GM19395 (cell line): ENCODE measurements at regions not wholly inside any gene's neighbourhood (a gene's known extent, or its start where the extent isn't known, plus 50 kb on each side); places are given as distances from the start of the nearest gene placed in this dataset.

Experiments used
- ATAC-seq: cut with Tn5 transposase; IDR thresholded peaks from one replicate; pipeline ENCODE4 v1.9.1; 2021; ENCODE audit warnings: mild to moderate bottlenecking, moderate library complexity; ENCODE audit not compliant: unreplicated experiment

DNA sequence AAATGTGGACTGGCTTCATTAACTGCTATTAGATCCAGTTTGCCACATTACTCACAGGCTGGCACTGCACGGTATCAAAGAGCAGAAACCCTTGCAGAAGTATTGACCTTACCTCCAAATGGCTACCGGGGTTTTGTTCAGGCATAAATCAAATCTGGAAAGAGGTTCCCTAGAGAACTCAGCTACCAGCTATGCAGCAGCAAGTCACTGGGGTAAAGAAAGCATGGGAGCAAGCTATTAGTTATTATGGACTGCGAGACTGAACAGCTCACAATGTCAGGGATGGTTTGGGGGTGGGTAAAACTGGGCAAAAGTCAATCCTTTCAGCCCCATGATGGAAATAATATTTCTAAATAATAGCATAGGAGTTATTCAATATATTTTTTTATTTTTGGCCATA lies 128.1 kb downstream of the FANCF start:
- no peak for ATAC-seq

DNA sequence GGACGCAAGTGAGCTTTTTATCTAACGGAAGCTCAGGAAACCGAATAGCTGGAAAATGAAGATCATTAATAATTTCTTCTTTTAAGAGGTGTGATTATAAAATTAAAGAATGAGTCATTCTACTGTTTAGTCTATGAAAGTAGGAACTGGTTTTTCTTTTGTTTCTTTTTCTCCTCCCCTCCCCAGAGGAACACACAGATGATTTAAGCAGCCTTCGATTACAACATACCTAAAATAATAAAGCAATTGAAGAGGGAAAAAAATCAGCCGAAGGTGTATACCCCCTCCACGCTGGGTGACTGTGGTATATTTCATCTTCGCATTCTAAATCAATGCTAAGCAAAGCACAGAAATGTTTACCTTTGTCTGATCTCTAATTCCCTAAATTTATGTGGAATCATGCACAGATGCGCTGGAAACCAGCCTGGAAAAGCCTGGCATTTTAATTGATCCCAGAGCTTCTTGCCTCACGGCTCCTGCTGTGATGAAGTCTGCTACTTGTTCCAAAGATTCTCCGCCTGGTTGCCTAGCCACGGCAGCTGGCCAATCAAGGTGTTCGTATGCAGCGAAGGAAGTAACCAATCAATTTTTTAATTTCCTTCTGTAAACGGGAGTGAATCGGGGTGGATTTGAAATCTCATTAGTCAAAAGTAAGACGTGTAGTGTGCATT lies 133.9 kb downstream of the FANCF start:
- ATAC-seq, result no peak

DNA sequence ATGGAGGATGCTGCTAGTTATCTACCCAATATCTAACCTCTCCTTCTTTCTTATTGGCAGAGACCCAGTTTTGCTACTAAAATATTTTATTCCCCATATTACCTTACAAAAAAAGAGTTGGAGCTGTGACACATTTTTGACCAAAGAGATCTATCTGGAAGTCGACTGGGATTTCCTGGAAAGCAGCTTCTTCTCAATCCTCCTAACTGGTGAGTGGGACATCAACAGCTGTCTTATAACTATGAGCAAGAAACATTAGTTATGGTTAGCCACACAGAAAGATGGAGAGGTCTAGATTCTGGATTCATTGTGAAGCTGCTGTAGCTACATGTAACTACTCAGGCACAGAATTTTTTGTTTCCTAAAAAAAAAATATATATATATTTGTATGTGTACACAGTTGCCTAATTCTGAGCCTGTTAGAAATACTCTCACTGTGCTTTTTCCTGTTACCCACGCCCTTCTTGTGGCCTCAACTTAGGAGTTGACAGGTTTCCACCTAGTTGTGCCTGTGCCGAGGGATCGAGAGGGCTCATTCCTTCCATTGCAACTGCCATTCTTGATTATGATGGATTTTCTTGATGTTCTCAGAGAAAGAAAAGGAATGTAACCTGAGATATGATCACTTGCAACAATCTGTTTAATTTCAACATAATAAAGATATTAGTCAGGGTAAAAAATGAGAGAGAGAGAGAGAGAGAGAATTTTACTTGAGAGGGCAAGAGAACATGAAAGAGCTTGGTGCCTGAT lies 142.0 kb downstream of the SLC17A6 start:
- ATAC-seq, result no peak

DNA sequence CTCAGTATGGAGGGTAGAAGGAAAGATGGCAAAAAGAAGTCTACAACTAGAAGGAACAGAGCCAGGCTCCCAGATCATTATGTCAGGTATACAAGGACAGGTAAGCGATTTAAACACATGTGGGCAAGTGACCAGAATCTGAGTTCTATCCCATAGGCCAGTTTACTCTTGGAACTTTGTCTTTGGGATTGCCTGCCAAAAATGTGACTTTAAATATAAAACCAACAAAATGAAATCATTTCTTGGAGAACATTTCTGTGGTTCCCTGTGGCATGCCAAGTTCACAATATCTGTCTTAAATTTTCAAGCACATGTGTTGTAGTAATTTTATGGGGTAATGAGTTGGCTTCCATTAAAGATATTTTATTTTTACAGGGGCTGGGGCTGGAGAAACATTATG lies 141.0 kb downstream of the SLC17A6 start:
- no peak for ATAC-seq

DNA sequence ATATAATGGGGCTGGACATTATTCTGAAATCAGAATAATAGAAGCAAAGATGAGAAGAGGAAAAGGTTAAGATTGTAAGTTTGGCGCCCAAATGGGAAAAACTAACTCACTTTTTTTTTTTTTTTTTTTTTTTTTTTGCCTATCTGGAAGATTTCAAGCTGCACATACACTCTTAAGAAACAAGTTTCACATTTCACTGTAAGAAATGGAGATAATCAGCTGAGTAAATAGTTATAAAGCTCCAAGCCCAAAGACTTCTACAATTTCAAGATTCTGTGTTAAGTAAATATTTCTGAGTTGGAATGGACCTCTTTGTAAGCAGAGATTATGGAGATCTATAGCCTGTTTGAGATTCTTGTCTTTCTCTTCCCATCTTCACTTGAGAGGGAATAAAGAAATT lies 140.0 kb downstream of the SLC17A6 start:
- no peak for ATAC-seq

DNA sequence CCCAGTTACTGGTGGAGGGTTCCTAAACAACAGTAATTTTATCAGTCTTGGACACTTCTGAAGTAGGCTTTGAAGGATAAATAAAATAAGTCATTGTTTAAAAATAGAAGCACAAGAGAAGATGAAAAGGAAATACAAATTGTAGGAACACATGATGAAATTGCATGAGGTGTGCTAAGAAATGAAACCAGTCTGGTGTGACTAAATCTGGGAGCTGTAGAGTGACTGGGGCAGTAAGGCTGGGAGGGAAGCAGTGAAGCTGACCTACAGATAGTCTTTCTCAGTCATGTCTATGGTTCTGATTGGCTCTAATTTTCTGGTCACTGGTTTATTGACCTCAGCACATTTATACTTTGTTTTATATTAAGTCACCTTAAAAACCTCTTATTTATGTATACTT lies 139.1 kb downstream of the SLC17A6 start:
- ATAC-seq, result no peak

DNA sequence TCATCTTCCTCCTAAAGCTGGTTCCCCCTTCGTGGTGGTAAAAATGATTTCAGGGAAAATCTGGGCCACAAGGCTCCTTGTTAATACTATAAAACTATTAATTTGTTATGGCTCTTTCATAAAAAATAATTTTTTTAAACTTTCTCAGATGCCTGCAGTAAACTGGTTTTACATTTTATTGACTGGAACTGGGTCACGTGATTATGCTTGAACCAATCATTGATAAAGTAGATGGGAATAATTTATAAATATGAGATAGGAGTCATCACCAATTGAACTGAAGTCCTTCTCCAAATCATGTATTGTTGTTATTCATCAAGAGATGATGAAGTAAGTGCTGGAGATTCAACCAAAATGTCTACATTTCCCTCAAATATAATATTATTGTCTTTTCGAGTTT lies 138.4 kb downstream of the SLC17A6 start:
- no peak for ATAC-seq

DNA sequence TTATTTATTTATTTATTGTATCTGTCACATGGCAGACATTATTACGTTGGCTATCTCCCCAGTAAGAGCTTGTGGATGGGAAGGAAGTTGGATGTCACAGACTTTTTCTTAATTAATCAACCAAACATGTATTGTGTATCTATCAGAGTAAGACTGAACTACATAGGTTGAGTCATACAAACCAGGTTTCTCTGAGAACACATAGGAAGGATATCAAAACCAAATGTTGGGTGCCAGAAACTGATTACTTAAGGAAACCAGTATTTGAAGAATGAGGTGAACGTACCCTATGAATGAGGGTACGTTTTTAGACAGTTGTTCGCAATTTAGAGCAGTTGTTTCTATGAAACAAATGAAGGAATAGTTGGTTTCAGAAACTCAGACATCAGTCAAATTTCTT lies 136.4 kb downstream of the SLC17A6 start:
- ATAC-seq, result no peak

DNA sequence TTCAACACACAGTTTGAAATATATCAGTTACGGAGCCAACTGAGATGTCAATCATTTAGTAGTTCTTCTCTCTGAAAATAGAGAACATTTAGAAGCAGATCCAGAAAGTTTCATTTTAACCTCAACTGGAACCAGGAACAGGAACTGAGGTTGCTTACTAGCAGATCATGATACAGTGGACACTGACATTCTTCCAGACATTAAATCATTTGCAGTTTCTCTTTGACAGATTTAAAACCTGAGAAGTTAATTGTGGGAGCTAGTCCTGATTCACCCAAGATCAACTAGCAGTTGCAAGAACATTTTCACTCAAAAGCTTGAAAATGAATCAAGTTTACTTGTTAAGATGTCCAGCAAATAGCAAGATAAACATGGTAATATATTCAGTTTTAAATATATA lies 135.4 kb downstream of the SLC17A6 start:
- no peak for ATAC-seq

DNA sequence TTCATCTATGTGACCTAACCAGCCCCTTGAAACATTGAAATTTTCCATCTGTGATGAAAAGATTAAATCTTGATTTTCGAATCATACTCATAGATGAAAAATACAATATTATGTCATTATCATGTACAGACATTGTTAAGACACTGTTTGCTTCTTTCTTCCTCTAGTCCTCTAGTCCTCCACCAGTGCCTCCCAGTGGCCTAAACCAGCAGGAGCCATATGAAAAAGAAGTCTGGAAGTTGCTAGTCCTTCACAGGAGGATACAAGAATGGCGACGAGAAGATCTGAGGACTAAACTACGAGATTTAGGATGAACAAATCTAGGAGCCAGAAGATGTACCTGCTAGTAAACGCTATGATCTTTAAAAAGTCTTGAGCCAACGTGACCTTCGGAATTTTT lies 134.1 kb downstream of the SLC17A6 start:
- ATAC-seq, result no peak

DNA sequence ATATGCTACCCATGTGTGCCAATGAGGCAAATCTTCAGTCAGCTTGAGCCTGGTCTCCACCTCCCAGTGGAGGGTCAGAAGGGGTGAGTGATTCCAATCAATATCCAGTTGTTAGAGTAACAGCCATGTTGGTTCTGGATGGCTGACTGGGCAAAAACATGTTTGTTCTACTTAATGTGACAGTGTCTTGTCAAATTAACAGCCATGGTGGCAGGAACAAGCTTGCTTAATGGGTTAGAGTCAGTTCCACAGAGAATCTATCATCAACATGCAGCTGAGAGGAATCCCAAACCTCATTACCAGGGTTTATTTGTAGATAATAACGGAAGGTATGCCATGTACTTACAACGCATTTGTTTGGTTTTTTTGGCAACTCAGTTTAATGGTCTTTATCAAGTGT lies 133.2 kb downstream of the SLC17A6 start:
- ATAC-seq, result no peak

DNA sequence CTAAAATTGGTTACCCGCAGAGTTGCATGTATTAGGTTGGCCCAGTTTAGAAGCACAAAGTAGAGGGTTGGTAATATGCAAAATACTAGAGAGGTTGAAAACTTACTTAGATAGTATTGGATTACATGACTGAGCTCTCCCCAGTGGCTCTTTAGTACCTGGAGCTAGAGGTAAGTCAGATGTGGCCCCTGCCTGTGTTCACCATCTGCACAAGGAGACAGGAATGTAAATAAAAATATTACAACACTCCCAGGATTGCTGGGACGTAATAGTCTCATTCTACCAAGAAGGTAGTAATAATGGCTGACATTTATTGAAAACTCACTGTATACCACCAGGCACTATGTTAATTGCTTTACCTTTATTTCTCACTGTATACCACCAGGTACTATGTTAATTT lies 129.6 kb downstream of the SLC17A6 start:
- ATAC-seq, result no peak

DNA sequence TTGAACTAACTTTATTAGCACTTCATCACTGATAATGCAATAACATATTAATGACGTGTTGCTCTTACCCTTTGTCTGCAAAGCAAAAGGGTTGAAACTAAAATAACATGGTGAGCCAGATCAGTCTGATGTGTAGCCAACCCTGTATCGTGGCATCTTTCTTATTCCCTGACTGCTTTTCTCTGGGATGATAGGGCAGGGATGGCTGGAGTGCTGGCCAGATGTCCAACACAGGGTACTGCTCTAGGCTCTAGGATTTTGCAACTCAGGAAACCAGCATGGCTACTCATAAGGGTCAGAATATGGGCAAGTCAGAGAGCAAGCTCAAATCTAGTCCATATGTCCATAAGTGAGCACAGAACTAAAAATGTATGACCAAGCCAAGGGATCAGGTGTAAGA lies 129.1 kb downstream of the SLC17A6 start:
- no peak for ATAC-seq

DNA sequence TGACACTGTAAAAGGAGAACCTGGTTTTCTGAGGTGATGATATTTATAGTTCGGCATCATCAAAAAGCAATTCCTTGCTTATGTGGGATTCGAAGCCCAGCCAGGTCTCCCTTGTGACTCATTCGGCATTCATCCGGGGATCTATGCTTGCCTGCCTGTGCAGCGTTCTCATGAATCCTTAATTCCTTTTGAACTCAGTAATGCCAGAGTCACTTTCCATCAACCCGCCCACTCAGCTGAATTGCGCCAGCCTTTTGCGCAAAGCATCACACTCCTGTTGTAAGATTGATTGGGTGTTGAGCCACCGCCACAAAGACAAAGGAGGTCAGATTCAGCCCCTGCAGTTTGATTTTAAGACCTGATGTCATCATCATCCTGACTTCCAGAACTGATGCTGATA lies 128.6 kb downstream of the SLC17A6 start:
- ATAC-seq, result no peak

DNA sequence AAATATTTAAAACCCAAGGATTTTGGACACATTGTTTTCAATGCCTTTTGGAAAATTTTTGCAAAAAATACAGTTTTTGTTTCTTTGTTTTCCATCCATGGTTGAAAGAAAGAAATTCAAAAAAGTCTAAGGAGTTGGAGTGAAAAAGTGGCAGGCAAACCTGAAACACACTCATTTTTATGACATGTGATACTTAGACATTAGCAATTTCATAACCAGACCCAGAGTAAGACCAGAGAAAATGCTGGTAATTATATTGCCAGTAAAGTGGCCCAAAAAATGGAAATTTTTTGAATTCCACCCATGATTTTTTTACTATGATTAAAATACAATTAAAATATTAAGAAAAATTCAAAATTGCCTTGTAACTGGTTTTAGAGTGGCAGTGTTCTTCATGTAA lies 128.2 kb downstream of the SLC17A6 start:
- ATAC-seq, result no peak

DNA sequence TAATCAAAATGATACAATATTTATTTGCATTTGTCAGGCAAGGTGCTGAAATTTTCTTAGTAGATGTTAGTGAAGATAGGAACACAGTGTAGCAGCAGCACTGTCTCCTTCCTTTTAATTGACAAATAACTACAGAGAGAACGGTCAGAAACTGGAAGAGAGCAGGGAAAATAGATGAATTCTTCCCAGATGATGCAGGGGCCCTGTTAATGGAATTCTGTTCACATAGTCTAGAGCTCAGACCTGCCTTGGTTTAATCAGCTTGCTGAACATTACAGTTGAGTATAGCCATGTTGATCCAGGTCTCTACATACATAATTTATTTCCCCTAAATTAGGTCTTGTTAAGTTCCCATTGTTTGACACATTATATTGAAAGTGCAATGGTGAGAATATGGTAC lies 127.4 kb downstream of the SLC17A6 start:
- ATAC-seq, result no peak

DNA sequence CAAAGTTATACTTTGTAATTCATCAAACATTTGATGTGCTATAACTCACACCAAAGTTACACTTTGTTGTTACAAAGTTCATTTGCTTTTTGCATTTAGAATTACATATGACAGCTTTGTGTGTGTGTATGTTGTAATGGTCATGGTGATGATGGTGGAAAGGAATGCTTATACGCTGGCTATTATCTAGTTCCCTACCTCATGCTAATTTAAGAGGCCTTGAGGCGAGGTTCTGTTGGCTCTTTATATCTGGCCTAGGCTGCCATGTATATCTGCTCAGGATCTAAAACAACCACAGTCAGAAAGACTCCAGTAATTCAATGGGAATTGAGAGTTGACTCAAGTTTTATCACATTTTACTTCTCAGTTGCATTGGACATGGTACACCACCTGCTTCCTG lies 123.4 kb downstream of the SLC17A6 start:
- ATAC-seq, result no peak

DNA sequence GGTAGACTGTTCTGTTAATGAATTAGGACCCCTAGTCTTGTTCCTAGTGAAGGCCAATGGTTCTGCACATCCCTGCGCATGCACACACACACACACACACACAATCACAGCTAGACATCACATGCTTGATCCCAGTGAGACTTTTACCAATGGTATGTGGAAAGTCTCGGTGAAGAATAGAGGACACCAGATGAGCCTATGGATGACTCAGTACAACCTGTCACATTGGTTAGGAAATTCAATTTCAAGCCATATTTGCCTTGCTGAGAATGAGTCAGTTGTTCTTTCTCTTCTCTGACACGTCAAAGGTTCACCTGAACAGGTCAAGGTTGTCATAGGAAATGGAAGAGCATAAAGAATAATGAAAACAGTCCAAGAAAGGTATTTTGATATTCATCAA lies 122.0 kb downstream of the SLC17A6 start:
- no peak for ATAC-seq

DNA sequence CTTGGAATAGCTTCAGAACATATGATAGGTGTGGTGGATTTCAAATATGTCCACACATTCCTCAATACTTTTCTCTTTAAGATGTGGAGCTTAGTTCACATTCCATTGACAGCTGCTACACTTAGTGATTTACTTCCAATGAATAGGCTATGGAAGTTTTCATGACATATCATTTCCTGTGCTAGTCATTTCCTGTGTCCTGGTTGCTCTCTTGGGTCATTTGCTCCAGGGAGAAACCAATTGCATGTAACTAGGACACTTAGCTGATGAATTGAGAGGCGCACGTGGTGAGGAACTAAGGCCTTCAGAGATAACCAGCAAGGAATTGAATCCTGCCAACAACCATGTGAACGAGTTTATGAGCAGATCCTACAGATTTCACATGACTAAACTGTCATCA lies 120.9 kb downstream of the SLC17A6 start:
- ATAC-seq, result no peak

DNA sequence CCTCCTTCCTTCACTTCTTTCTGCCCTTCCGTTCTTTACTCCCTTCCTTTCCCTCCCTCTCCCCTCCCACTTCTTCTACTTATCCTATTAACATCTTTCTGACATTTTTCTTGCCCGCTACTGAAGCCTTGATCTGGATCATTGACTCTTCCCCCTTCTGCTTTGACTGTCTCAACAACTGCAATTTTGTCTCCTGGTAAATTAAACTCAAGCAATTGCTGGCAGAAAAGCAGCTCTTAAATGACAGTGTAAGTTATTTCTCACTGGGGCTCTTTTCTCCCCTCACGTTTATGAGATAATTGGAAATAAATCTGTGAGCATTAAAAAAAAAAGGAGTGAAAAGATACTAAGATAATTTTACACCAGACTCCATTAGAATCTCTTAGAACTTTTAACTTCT lies 120.0 kb downstream of the SLC17A6 start:
- ATAC-seq, result no peak

DNA sequence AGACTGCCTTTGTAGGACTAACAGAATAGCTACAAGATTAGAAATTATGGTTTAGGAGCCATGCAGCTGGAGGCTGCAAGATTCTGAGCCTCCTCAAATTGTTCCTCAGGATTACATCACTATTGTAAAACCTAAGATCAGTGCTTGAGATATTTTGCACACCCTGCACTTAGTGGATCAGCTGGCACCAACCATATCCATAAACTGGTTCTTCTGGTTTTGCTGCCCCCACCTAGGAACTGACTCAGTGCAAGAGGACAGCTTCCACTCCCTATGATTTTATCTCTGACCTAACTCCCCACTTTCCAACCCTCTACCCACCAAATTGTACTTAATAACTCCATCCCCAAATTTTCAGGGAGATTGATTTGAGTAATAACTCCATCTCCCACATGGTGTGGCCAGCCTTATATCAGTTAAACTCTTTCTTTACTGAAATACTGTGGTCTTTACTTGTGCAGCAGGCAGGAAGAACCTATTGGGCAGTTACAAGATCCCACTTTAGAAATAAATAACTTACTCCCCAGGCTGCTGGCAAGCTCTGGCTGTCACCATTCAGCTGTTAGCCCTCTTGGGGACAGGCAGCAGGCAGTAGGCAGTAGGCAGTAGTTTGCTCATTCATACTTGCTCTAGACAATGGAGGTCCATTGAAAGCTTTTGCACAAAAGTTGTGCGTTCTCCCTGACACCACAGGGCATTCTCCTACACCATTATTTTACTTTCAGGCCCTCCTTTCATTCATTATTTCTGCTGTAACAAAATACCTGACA lies 119.0 kb downstream of the SLC17A6 start:
- ATAC-seq, result no peak

DNA sequence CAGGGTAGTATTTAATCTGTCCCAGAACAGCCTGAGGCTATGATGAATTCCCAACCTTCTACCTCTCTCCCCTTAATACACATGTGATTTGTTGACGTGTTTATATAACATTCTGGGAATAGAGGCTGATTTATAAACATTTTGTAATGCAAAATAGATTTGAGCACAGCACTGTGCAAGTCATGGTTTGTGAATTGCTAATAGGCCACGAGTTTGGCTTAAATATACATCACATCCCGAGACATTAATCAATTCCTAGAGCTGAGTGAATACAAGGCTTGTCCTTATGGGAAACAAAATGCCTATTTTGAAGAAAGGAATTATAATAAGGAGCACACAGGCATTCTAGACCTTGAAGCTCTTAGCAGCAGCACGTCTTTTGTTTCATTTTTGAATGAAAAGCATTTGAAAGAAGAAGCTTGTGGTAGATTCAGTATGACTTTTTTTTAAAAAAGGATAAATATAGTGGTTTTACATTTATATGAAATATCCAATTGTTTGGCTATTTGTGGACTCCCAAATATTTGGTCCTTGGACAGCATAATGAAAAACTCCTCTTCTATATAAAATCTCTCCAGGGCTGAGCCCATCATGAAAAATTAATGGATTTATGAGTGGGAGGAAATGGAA lies 116.4 kb downstream of the SLC17A6 start:
- no peak for ATAC-seq
